Vagina (tissue), 2 donors: ENCODE measurements at regions not wholly inside any gene's neighbourhood (a gene's known extent, or its start where the extent isn't known, plus 50 kb on each side); places are given as distances from the start of the nearest gene placed in this dataset.

ENCODE experiments used
- DNase-seq, 2 donors: peaks; one replicate each; pipeline ENCODE4 v3.0.0-alpha.2; 2017; ENCODE audit errors: extremely low spot score in 2 of 2
- H3K27ac ChIP-seq: fragments of 200-600 bp; sonication (generic); one replicate; pipeline ENCODE4 v1.5.1; 2019
- H3K27me3 ChIP-seq: fragments of 200-600 bp; sonication (generic); one replicate; pipeline ENCODE4 v1.5.1; 2019
- H3K36me3 ChIP-seq, 2 donors: fragments of 200-600 bp; sonication (generic); one replicate each; pipeline ENCODE4 v1.5.1; 2017 to 2019
- H3K4me1 ChIP-seq: fragments of 200-600 bp; sonication (generic); one replicate; pipeline ENCODE4 v1.5.1; 2019
- H3K4me3 ChIP-seq, 2 donors: fragments of 200-600 bp; sonication (generic); 1 replicate in 1 of 2; 2 replicates in 1 of 2; pipeline ENCODE4 v1.5.1; 2016 to 2019
- H3K9me3 ChIP-seq: fragments of 200-600 bp; sonication (generic); one replicate; pipeline ENCODE4 v1.5.1; 2019
- POLR2A ChIP-seq, 2 donors: fragments of 450-650 bp; IDR thresholded peaks; one replicate each; pipeline ENCODE4 v1.6.1; 2017; ENCODE audit warnings: antibody characterized with exemption in 2 of 2, mild to moderate bottlenecking in 2 of 2, moderate library complexity in 2 of 2
- POLR2AphosphoS5 ChIP-seq, 2 donors: sonication (generic); formaldehyde crosslinking; IDR thresholded peaks; one replicate each; pipeline ENCODE4 v1.9.0; 2017; ENCODE audit warnings: antibody characterized with exemption in 2 of 2, mild to moderate bottlenecking in 2 of 2, low read depth in 1 of 2; ENCODE audit not compliant: insufficient read depth in 1 of 2
- intact Hi-C: fragments of 100-400 bp; cut with DNase I; formaldehyde crosslinking; loops from one replicate; pipeline ENCODE4 v1.15.1; 2023
- TF ChIP-seq, protein P1 (sequence below), 3 experiments: fragments of 450-650 bp in 2 of 3; fragments of 200-600 bp in 1 of 3; sonication (generic) in 1 of 3; IDR thresholded peaks; one replicate each; pipeline ENCODE4 v1.5.1; 2017 to 2019; ENCODE audit warnings: antibody characterized with exemption in 3 of 3, mild to moderate bottlenecking in 2 of 3, moderate library complexity in 2 of 3

DNA sequence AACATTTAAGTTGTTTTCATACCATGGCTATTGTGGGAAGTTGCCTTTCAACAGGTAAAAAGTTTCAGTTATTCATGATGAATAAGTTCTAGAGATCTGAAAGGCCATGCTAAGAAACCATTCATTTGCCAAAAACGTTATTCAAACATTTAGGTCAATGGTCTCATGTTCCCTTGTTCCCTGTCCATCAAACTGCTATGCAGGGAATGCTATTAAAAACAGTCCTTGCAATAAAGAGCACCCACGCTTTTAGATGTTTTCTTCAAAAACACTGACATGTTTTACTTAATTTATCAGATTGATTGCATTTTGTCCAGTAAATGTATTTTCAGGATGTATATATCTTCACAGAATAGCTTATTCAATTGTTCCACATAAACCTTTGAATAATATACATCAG is 573.2 kb upstream of the PCDH20 start:
- Histone ChIP-seq H3K9me3 (no peaks in the 10 kb centered on the region), H3K27me3 (no peaks in the 10 kb centered on the region), H3K36me3 (no peaks in the 10 kb centered on the region), H3K4me1 (no peaks in the 10 kb centered on the region), H3K4me3 (no peak overlapping the region), H3K27ac (no peak overlapping the region)
- DNase-seq: no peak
- TF ChIP-seq POLR2A (IDR thresholded peaks at IDR 0.05) (no peak), POLR2AphosphoS5 (IDR thresholded peaks at IDR 0.05; ENCODE audit: insufficient read depth in 1 of 2, low read depth in 1 of 2) (no peak)
- TF ChIP-seq, protein P1, sequence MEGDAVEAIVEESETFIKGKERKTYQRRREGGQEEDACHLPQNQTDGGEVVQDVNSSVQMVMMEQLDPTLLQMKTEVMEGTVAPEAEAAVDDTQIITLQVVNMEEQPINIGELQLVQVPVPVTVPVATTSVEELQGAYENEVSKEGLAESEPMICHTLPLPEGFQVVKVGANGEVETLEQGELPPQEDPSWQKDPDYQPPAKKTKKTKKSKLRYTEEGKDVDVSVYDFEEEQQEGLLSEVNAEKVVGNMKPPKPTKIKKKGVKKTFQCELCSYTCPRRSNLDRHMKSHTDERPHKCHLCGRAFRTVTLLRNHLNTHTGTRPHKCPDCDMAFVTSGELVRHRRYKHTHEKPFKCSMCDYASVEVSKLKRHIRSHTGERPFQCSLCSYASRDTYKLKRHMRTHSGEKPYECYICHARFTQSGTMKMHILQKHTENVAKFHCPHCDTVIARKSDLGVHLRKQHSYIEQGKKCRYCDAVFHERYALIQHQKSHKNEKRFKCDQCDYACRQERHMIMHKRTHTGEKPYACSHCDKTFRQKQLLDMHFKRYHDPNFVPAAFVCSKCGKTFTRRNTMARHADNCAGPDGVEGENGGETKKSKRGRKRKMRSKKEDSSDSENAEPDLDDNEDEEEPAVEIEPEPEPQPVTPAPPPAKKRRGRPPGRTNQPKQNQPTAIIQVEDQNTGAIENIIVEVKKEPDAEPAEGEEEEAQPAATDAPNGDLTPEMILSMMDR (IDR thresholded peaks at IDR 0.05): no peak
- intact Hi-C loops: no loop called here

DNA sequence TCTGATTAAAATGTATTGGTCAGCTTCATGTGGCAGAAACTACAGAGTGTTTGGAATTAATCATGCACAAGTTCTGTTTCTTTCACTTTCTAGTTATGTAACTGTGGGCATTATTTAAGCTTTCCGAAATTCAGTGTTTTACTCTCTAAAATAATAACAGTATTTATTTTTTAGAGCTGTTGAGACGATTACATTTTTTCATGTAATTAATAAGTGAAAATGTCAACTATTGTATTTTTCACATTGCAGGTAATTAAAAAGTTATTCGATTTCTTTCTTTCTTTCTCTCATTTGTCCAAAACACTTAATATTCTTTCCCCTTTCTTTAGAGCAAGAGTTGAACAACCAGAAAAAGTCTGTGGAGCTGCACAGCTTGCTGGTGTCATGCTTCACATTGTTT is 559.4 kb upstream of the PCDH20 start:
- intact Hi-C loops: no loop called here
- no peak for DNase-seq
- TF ChIP-seq POLR2AphosphoS5 (IDR thresholded peaks at IDR 0.05; ENCODE audit: insufficient read depth in 1 of 2, low read depth in 1 of 2) (no peak), POLR2A (IDR thresholded peaks at IDR 0.05) (no peak)
- TF ChIP-seq, protein P1 (IDR thresholded peaks at IDR 0.05): no peak

DNA sequence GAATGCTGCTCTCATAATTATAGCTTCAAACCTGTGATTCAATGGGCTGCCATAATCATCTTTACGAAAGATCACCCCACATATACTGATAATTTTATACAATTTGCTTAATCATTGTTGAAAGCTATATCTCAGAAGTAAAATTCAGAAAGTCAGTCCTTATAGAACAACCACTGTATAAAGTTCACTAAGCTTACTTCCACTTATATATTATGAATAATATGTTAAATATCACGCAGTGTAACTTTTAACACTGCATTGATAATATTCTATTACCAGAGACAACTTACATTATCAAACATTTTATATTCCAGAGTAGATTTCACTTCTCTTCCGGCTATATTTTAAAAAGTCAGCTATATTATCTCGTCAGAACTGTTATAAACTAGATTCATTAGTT is 550.1 kb upstream of the PCDH20 start:
- H3K36me3 ChIP-seq: no peaks in the 10 kb centered on the region
- no peaks in the 10 kb centered on the region for H3K27me3 ChIP-seq
- TF ChIP-seq, protein P1 (IDR thresholded peaks at IDR 0.05): no peak
- TF ChIP-seq POLR2A (IDR thresholded peaks at IDR 0.05) (no peak), POLR2AphosphoS5 (IDR thresholded peaks at IDR 0.05; ENCODE audit: insufficient read depth in 1 of 2, low read depth in 1 of 2) (no peak)
- intact Hi-C loops: no loop called here
- H3K27ac ChIP-seq: no peak overlapping the region
- DNase-seq: no peak
- H3K9me3 ChIP-seq: no peaks in the 10 kb centered on the region
- no peak overlapping the region for H3K4me3 ChIP-seq
- H3K4me1 ChIP-seq: no peaks in the 10 kb centered on the region

More for the DNA sequence above, 559.4 kb upstream of the PCDH20 start:
- no peaks in the 10 kb centered on the region for H3K27me3 ChIP-seq
- no peaks in the 10 kb centered on the region for H3K4me1 ChIP-seq
- H3K4me3 ChIP-seq: no peak overlapping the region
- no peaks in the 10 kb centered on the region for H3K36me3 ChIP-seq
- H3K27ac ChIP-seq: no peak overlapping the region
- no peaks in the 10 kb centered on the region for H3K9me3 ChIP-seq

DNA sequence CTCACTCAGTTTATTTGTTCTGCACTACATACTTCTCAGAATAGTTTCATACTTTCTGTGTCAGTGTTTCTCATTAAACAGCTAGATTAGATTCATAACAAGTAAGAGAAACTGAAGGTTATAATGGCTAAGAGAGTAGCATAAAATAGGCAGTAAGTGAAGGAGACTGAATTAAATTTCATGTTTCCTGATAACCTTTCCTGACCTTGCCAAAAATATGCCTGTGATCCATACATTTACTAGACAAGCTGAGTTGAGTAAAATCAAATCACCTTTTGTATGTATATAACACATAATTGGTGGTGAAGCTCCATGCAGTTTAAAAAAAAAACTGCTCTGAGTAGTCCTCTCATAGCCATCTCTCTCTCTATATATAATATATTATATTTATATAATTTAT is 545.3 kb upstream of the PCDH20 start:
- Histone ChIP-seq H3K9me3 (no peaks in the 10 kb centered on the region), H3K4me3 (no peak overlapping the region), H3K27me3 (no peaks in the 10 kb centered on the region), H3K27ac (no peak overlapping the region), H3K36me3 (no peaks in the 10 kb centered on the region), H3K4me1 (no peaks in the 10 kb centered on the region)
- TF ChIP-seq POLR2A (IDR thresholded peaks at IDR 0.05): no peak
- no peak for TF ChIP-seq POLR2AphosphoS5 (IDR thresholded peaks at IDR 0.05; ENCODE audit: insufficient read depth in 1 of 2, low read depth in 1 of 2)
- TF ChIP-seq, protein P1 (IDR thresholded peaks at IDR 0.05): no peak
- DNase-seq: no peak
- intact Hi-C loops: no loop called here

DNA sequence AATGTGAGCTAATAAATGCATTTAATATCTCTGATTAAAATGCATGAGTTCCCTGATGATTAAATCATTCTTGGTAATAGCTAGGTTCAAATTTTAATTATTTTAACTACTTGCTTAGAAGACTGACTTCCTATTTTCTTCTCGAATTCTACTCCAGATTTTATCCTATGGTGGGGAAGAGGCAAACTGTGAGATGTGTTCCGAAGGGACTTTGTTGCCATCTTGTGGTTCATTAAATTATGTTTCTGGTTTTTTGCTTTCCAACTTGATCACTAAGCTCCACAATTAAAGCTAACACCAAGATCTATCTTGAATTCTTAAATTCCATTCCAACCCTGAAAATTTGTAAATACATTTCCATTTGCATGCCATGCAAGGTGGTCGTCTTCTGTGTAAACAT is 538.4 kb upstream of the PCDH20 start:
- Histone ChIP-seq H3K9me3 (no peaks in the 10 kb centered on the region), H3K4me1 (no peaks in the 10 kb centered on the region), H3K27me3 (no peaks in the 10 kb centered on the region), H3K4me3 (no peak overlapping the region), H3K27ac (no peak overlapping the region), H3K36me3 (no peaks in the 10 kb centered on the region)
- intact Hi-C loops: no loop called here
- TF ChIP-seq POLR2AphosphoS5 (IDR thresholded peaks at IDR 0.05; ENCODE audit: insufficient read depth in 1 of 2, low read depth in 1 of 2) (no peak), POLR2A (IDR thresholded peaks at IDR 0.05) (no peak)
- TF ChIP-seq, protein P1 (IDR thresholded peaks at IDR 0.05): no peak
- DNase-seq: no peak
